ENCODE measurements at regions not wholly inside any gene's neighbourhood (a gene's known extent, or its start where the extent isn't known, plus 50 kb on each side); places are given as distances from the start of the nearest gene placed in this dataset.

DNA sequence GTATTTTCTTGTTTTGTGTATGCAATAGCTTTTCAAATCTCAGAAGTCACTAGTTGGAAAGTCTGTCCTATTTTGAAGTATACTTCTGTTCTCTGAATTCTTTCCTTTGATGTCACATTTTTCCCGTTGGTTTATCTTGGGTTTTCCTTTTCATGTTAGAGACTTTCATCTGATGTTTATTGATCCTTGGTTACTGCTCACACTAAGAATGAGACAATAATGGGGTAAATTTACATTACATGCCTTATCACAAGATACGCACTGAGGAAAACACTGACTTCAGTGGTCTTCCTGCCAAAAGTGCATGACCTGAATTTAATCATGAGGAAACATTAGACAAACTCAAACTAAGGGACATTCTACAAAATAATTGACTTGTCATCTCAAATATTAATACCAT is 63.5 kb upstream of the C1GALT1 start:
- no peak for DNase-seq (ENCODE audit: low spot score)

DNA sequence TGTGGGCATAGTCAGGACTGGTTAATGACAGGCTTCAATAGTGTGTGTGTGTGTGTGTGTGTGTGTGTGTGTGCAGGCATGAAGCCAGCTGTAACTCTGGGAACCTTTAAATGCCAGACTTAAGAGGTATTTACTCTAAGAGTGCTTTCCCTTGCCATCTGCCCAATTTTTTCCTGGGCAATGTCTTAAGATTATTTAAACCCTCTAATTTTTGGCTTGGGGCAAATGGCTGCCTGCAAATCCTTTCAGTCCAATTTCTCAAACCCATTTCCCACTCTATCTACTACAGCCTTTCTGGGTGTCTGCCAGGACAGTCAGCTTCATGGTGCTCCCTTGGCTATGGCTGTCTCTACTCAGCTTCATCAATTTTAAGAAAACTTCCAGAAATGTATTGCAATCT is 62.6 kb upstream of the C1GALT1 start:
- DNase-seq (ENCODE audit: low spot score): no peak

DNA sequence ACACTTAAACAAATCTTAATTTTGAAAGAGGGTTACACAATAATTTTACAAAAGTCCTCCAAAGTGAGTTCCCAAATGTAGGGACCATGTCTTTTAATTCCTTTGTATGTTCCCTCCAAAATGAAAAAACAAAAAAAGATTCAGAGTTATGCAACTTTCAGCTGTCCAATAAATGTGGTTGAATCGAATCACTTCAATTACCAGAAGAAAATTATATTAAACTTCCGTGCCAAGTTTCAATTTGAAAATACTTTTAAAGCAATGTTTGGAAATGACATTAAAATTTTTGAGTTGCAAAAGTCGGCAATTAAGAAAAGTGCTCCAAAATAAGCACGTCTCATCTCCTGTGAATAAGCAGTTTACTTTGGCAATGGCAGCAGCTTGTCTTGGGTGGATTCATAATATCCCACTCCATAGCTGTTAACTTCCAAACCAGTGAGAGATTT is 60.3 kb upstream of the C1GALT1 start:
- no peak for DNase-seq (ENCODE audit: low spot score)

DNA sequence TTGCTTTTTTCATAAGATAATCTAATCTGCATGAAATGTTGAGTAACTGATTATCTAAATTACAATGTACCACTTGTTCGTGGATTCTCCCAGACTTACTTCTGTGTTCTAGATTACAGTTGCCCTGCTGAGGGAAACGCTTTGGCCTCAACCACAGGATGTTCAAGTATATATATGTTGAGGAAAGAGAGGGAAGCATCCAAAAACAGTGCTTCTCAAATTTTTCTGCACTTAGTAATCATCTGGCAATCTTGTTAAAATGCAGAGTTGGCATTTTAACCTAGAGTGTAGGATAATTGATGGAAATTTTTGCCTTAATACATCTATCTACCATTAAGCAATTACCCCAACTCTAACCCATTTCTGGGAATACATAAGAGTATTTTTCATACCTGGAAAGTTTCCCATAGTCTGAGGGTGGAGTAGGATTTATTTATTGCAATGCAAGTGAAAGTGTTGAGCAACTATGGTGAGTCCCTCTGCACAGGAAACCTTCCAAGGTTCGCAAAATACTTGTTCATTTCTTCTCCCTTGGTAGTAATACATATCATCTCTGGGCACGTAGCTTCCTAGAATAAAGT is 59.6 kb upstream of the C1GALT1 start:
- DNase-seq (ENCODE audit: low spot score): peak; percentile 50

DNA sequence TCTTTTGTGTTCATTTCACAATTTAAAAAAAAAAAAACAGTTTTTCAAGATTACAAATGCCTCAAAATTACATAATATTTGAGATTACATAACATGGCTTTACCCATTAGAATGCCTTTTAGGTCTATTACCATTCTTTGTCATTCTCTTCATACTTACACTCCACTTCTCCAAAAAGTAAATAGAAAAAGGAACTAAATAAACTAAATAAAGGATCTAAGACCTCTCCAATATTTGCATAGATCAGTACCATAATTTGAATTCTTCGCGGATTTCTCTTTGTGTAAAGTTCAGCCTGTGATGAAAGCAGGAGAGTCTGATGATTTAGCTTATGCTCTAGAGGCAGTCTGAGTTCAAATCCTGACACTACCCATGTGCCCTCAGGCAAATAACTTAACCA is 56.4 kb upstream of the C1GALT1 start:
- no peak for DNase-seq (ENCODE audit: low spot score)

DNA sequence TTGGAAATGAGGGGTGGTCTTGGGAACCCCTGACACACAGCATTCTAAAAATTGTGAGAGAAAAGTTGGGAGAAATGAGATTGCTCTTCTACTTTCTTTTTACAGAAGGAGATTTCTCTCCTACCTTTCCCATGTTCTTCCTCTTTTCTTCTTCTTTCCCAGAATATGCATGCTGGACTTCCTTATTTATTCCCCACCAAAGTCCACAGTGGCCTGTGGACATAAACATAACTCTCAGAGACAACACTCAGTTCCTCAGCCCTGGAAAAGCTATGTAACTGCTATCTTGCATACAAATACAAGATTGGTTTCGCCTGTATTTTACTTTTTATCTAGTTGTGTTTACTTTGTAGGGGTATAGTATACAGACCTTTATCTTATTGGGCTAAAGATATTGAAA is 54.6 kb upstream of the C1GALT1 start:
- no peak for DNase-seq (ENCODE audit: low spot score)

DNA sequence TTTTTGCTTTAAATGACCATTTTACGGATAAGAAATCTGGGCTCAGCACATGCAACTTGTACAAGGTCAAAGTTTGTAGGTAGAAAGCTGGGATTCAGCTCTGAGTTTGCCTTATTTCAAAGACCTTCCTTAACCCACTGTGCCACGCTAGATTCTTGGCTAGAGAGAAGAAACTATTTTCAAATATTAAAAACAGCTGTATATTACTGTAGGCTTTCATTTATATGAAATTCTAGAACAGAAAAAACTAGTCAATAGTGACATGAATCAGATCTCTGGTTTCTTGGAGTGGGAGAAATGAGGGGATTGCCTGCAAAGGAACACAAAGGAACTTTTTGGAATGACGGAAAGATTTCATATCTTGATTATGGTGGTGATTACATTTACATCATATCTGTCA is 53.0 kb upstream of the C1GALT1 start:
- no peak for DNase-seq (ENCODE audit: low spot score)

DNA sequence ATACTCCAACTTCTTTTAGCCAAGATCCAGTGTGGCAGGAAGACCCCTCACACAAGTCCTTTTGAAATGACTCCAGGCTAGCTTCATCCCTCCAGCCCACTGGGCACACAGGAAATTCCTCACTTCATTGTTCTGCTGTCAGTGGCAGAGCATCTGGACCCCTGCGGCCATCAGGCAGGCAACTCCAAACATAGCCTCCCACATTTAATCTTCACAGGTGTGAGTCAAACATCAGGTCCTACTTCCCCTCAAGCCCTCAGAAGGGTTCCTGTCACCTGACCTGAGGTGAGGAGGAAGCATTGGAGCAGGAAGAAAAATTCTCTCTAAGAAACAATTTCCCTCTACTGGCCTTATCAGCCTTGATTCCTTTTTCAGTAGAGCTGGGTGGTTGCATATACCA is 51.1 kb upstream of the C1GALT1 start:
- no peak for DNase-seq (ENCODE audit: low spot score)

All from H4 (cell line).